Adrenal gland (tissue), 9 donors: ENCODE measurements at regions not wholly inside any gene's neighbourhood (a gene's known extent, or its start where the extent isn't known, plus 50 kb on each side); places are given as distances from the start of the nearest gene placed in this dataset.
A peak's percentile ranks its signal among the peaks of the same experiment; 100 is the strongest.

Experiments
- DNase-seq, 7 donors: peaks; one replicate each; pipeline ENCODE4 v3.0.0-alpha.2; 2019 to 2020
- H3K27ac ChIP-seq, 5 donors: fragments of 200-600 bp; sonication (generic) in 4 of 5; 1 replicate in 3 of 5; 2 replicates in 2 of 5; pipeline versions ENCODE4 v1.5.1 to v1.8.0; 2016 to 2020; ENCODE audit warnings: mild to moderate bottlenecking in 1 of 5
- H3K27me3 ChIP-seq: fragments of 200-600 bp; 2 replicates; pipeline ENCODE4 v1.8.0; 2021
- H3K36me3 ChIP-seq, 2 donors: fragments of 200-600 bp; replicated peaks in 1 of 2; 1 replicate in 1 of 2; 2 replicates in 1 of 2; pipeline versions ENCODE4 v1.5.1 to v1.8.0; 2018 to 2022
- H3K4me1 ChIP-seq, 2 donors: fragments of 200-600 bp; replicated peaks in 1 of 2; 1 replicate in 1 of 2; 2 replicates in 1 of 2; pipeline versions ENCODE4 v1.5.1 to v1.8.0; 2018 to 2021
- H3K4me3 ChIP-seq, 4 donors: fragments of 200-600 bp; sonication (generic) in 3 of 4; one replicate each; pipeline ENCODE4 v1.5.1; 2016 to 2018
- H3K9me3 ChIP-seq, 3 donors: fragments of 200-600 bp; sonication (generic) in 1 of 3; replicated peaks in 1 of 3; 1 replicate in 2 of 3; 2 replicates in 1 of 3; pipeline versions ENCODE4 v1.5.1 to v1.8.0; 2016 to 2021
- POLR2A ChIP-seq, 2 donors: fragments of 450-650 bp; IDR thresholded peaks; one replicate each; pipeline ENCODE4 v1.6.1; 2017; ENCODE audit warnings: antibody characterized with exemption in 2 of 2, mild to moderate bottlenecking in 2 of 2, moderate library complexity in 1 of 2
- WGBS, 4 donors: extraction: QIAGEN DNeasy Blood & Tissue Kit in 2 of 4; methylation state at CpG; one replicate each; pipeline versions ENCODE4 v1.1.5 to v1.1.7; 2013 to 2017; 5-methylcytosine and 5-hydroxymethylcytosine counted together
- intact Hi-C, 2 donors: fragments of 100-400 bp; cut with DNase I; formaldehyde crosslinking; loops; one replicate each; pipeline versions ENCODE4 v1.14.1 to v1.15.0; 2022 to 2023
- TF ChIP-seq, protein P1 (sequence below), 6 experiments: fragments of 450-650 bp in 4 of 6; fragments of 200-600 bp in 2 of 6; sonication (generic) in 1 of 6; IDR thresholded peaks; 1 replicate in 5 of 6; 2 replicates in 1 of 6; pipeline versions ENCODE4 v1.5.1 to v1.8.0; 2016 to 2021; ENCODE audit warnings: antibody characterized with exemption in 6 of 6, mild to moderate bottlenecking in 2 of 6, moderate library complexity in 1 of 6
- donor health status: healthy with polysubstance abuse.
- donor health status: Bipolar disorder and iron deficiency.
- donor health status: DM: yes; HTN: yes; CAD: no.
- donor health status: DM: no; HTN: no; CAD: no.
- donor health status: DM: no; HTN: no; CAD: no.

GRCh38 chr3:64329037-64329436 lies 103.8 kb upstream of the PRICKLE2 start:
- Histone ChIP-seq H3K9me3 (no peaks in the 10 kb centered on the region), H3K4me3 (no peak overlapping the region), H3K27ac (no peak overlapping the region), H3K4me1 (no peaks in the 10 kb centered on the region), H3K27me3 (no peaks in the 10 kb centered on the region), H3K36me3 (no peaks in the 10 kb centered on the region)
- 79 to 97% (median 94%) methylated on average over 3 of the region's 3 CpGs for WGBS, 4 donors
- DNase-seq: no peak
- TF ChIP-seq POLR2A (IDR thresholded peaks at IDR 0.05): no peak
- TF ChIP-seq, protein P1, sequence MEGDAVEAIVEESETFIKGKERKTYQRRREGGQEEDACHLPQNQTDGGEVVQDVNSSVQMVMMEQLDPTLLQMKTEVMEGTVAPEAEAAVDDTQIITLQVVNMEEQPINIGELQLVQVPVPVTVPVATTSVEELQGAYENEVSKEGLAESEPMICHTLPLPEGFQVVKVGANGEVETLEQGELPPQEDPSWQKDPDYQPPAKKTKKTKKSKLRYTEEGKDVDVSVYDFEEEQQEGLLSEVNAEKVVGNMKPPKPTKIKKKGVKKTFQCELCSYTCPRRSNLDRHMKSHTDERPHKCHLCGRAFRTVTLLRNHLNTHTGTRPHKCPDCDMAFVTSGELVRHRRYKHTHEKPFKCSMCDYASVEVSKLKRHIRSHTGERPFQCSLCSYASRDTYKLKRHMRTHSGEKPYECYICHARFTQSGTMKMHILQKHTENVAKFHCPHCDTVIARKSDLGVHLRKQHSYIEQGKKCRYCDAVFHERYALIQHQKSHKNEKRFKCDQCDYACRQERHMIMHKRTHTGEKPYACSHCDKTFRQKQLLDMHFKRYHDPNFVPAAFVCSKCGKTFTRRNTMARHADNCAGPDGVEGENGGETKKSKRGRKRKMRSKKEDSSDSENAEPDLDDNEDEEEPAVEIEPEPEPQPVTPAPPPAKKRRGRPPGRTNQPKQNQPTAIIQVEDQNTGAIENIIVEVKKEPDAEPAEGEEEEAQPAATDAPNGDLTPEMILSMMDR (IDR thresholded peaks at IDR 0.05): no peak
- intact Hi-C loops: no loop called here

DNA sequence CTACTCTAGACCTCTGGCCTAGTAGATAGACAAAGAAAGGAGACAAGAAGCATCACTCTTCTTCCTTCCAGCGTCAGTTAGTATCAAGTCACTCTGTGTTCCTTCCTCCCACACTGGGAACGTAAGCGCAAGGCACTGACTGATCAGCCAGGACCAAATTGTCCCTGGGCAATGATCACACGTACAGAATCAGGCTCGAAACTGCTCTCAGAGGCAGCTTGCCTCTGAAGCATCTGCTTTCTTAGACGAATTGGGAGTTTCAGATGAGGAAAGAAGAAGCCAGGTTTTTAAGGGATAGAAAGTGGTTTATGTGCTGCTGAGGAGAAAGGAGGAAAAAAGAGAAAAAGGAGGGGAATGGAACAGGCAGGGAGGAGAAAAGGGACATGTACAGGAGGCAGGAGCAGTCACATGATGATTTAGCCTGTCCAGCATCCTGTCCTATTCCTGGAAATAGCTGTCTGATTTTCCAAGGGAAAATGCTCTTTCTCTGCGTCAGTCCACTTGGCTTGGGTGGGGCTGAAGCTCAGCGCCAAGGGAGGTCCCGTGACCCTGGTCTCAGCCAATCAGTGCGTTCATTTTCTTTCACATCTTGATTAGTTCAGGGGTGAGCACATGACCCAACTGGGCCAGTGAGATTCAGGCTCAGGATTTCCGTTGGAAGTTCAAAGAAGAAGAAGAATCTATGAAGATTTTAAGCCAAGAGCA lies 102.0 kb upstream of the PRICKLE2 start:
- H3K4me3 ChIP-seq: no peak overlapping the region
- no peak for TF ChIP-seq POLR2A (IDR thresholded peaks at IDR 0.05)
- TF ChIP-seq, protein P1 (IDR thresholded peaks at IDR 0.05): no peak
- peak overlapping the region in 3 of 5 donors; percentile 45 to 80 (median 73) for H3K27ac ChIP-seq
- DNase-seq: peak in 6 of 7 donors; percentile 27 to 85 (median 36)
- no peaks in the 10 kb centered on the region for H3K27me3 ChIP-seq
- H3K36me3 ChIP-seq: no peaks in the 10 kb centered on the region
- H3K4me1 ChIP-seq: no peaks in the 10 kb centered on the region
- WGBS, 4 donors: 60 to 84% (median 71%) methylated on average over 11 of the region's 11 CpGs
- intact Hi-C loops: no loop called here
- H3K9me3 ChIP-seq: no peaks in the 10 kb centered on the region

GRCh38 chr3:64321747-64322146 lies 96.5 kb upstream of the PRICKLE2 start:
- DNase-seq: peak in 6 of 7 donors; percentile 29 to 67 (median 37)
- H3K4me3 ChIP-seq: no peak overlapping the region
- peaks cover 0 to 4% of the 10 kb centered on the region in 2 donors for H3K4me1 ChIP-seq
- H3K36me3 ChIP-seq: no peaks in the 10 kb centered on the region
- H3K27ac ChIP-seq: no peak overlapping the region
- TF ChIP-seq POLR2A (IDR thresholded peaks at IDR 0.05): no peak
- TF ChIP-seq, protein P1 (IDR thresholded peaks at IDR 0.05): no peak
- 15 to 26% (median 21%) methylated on average over 1 of the region's 1 CpG for WGBS, 4 donors
- no peaks in the 10 kb centered on the region for H3K27me3 ChIP-seq
- H3K9me3 ChIP-seq: no peaks in the 10 kb centered on the region
- intact Hi-C loops: no loop called here

GRCh38 chr3:64319391-64319790 lies 94.1 kb upstream of the PRICKLE2 start:
- Histone ChIP-seq H3K4me1 (peaks cover 0 to 4% of the 10 kb centered on the region in 2 donors), H3K36me3 (no peaks in the 10 kb centered on the region), H3K4me3 (no peak overlapping the region), H3K27me3 (no peaks in the 10 kb centered on the region), H3K9me3 (no peaks in the 10 kb centered on the region), H3K27ac (no peak overlapping the region)
- WGBS, 4 donors: 91 to 97% (median 95%) methylated on average over 3 to 4 of the region's 4 CpGs
- intact Hi-C loops: no loop called here
- TF ChIP-seq, protein P1 (IDR thresholded peaks at IDR 0.05): no peak
- no peak for TF ChIP-seq POLR2A (IDR thresholded peaks at IDR 0.05)
- no peak for DNase-seq
